ENCODE measurements at regions not wholly inside any gene's neighbourhood (a gene's known extent, or its start where the extent isn't known, plus 50 kb on each side); places are given as distances from the start of the nearest gene placed in this dataset.

DNA sequence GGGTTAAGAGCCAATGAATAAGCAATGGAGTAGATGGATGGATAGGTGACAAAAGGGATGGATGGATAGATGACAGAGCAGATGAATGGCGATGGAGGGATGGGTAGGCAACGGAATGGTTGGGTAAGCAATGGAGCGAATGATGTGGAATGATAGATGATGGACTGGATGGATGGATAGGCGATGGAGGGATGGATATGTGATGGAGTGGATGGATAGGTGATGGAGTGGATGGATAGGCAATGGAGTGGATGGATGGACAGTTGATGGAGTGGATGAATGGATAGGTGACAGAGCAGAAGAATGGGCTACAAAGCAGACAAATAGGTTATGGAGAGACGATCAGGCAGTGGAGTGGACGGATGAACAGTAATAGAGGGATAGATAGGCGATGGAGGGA lies 269.6 kb downstream of the TEX29 start:
- no peaks in the 10 kb centered on the region; the same call in 2 of the 3 replicates for H3K4me1 Mint-ChIP-seq
- H3K9me3 Mint-ChIP-seq = peaks cover 14% of the 10 kb centered on the region
- H3K9me2 ChIP-seq (ENCODE audit: insufficient read depth) = peaks cover 10% of the 10 kb centered on the region; the same call in 1 of the 2 replicates
- TF ChIP-seq ZNF331 (CRISPR knock-in tag; IDR thresholded peaks at IDR 0.05; ENCODE audit: low read depth) (no peak), ZNF114 (CRISPR knock-in tag; IDR thresholded peaks at IDR 0.05) (no peak), JUNB (IDR thresholded peaks at IDR 0.05; ENCODE audit: unreplicated experiment) (no peak), EZH2phosphoT487 (IDR thresholded peaks at IDR 0.05; ENCODE audit: unreplicated experiment) (no peak), NANOG (IDR thresholded peaks at IDR 0.05; ENCODE audit: borderline replicate concordance) (no peak), EZH2 (IDR thresholded peaks at IDR 0.05; ENCODE audit: low read depth, unreplicated experiment) (no peak), POLR2AphosphoS5 (IDR thresholded peaks at IDR 0.05; ENCODE audit: low read depth) (no peak), STAT1 (IDR thresholded peaks at IDR 0.05; ENCODE audit: unreplicated experiment) (no peak), CREB1 (CRISPR knock-in tag; IDR thresholded peaks at IDR 0.05; ENCODE audit: low read depth) (no peak)
- TF ChIP-seq, protein P1, sequence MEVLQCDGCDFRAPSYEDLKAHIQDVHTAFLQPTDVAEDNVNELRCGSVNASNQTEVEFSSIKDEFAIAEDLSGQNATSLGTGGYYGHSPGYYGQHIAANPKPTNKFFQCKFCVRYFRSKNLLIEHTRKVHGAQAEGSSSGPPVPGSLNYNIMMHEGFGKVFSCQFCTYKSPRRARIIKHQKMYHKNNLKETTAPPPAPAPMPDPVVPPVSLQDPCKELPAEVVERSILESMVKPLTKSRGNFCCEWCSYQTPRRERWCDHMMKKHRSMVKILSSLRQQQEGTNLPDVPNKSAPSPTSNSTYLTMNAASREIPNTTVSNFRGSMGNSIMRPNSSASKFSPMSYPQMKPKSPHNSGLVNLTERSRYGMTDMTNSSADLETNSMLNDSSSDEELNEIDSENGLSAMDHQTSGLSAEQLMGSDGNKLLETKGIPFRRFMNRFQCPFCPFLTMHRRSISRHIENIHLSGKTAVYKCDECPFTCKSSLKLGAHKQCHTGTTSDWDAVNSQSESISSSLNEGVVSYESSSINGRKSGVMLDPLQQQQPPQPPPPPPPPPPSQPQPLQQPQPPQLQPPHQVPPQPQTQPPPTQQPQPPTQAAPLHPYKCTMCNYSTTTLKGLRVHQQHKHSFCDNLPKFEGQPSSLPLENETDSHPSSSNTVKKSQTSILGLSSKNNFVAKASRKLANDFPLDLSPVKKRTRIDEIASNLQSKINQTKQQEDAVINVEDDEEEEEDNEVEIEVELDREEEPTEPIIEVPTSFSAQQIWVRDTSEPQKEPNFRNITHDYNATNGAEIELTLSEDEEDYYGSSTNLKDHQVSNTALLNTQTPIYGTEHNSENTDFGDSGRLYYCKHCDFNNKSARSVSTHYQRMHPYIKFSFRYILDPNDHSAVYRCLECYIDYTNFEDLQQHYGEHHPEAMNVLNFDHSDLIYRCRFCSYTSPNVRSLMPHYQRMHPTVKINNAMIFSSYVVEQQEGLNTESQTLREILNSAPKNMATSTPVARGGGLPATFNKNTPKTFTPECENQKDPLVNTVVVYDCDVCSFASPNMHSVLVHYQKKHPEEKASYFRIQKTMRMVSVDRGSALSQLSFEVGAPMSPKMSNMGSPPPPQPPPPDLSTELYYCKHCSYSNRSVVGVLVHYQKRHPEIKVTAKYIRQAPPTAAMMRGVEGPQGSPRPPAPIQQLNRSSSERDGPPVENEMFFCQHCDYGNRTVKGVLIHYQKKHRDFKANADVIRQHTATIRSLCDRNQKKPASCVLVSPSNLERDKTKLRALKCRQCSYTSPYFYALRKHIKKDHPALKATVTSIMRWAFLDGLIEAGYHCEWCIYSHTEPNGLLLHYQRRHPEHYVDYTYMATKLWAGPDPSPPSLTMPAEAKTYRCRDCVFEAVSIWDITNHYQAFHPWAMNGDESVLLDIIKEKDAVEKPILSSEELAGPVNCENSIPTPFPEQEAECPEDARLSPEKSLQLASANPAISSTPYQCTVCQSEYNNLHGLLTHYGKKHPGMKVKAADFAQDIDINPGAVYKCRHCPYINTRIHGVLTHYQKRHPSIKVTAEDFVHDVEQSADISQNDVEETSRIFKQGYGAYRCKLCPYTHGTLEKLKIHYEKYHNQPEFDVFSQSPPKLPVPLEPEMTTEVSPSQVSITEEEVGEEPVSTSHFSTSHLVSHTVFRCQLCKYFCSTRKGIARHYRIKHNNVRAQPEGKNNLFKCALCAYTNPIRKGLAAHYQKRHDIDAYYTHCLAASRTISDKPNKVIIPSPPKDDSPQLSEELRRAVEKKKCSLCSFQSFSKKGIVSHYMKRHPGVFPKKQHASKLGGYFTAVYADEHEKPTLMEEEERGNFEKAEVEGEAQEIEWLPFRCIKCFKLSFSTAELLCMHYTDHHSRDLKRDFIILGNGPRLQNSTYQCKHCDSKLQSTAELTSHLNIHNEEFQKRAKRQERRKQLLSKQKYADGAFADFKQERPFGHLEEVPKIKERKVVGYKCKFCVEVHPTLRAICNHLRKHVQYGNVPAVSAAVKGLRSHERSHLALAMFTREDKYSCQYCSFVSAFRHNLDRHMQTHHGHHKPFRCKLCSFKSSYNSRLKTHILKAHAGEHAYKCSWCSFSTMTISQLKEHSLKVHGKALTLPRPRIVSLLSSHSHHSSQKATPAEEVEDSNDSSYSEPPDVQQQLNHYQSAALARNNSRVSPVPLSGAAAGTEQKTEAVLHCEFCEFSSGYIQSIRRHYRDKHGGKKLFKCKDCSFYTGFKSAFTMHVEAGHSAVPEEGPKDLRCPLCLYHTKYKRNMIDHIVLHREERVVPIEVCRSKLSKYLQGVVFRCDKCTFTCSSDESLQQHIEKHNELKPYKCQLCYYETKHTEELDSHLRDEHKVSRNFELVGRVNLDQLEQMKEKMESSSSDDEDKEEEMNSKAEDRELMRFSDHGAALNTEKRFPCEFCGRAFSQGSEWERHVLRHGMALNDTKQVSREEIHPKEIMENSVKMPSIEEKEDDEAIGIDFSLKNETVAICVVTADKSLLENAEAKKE (CRISPR knock-in tag; IDR thresholded peaks at IDR 0.05) = no peak
- TF ChIP-seq, protein P2, sequence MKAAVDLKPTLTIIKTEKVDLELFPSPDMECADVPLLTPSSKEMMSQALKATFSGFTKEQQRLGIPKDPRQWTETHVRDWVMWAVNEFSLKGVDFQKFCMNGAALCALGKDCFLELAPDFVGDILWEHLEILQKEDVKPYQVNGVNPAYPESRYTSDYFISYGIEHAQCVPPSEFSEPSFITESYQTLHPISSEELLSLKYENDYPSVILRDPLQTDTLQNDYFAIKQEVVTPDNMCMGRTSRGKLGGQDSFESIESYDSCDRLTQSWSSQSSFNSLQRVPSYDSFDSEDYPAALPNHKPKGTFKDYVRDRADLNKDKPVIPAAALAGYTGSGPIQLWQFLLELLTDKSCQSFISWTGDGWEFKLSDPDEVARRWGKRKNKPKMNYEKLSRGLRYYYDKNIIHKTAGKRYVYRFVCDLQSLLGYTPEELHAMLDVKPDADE (IDR thresholded peaks at IDR 0.05) = no peak
- TF ChIP-seq, protein P3, sequence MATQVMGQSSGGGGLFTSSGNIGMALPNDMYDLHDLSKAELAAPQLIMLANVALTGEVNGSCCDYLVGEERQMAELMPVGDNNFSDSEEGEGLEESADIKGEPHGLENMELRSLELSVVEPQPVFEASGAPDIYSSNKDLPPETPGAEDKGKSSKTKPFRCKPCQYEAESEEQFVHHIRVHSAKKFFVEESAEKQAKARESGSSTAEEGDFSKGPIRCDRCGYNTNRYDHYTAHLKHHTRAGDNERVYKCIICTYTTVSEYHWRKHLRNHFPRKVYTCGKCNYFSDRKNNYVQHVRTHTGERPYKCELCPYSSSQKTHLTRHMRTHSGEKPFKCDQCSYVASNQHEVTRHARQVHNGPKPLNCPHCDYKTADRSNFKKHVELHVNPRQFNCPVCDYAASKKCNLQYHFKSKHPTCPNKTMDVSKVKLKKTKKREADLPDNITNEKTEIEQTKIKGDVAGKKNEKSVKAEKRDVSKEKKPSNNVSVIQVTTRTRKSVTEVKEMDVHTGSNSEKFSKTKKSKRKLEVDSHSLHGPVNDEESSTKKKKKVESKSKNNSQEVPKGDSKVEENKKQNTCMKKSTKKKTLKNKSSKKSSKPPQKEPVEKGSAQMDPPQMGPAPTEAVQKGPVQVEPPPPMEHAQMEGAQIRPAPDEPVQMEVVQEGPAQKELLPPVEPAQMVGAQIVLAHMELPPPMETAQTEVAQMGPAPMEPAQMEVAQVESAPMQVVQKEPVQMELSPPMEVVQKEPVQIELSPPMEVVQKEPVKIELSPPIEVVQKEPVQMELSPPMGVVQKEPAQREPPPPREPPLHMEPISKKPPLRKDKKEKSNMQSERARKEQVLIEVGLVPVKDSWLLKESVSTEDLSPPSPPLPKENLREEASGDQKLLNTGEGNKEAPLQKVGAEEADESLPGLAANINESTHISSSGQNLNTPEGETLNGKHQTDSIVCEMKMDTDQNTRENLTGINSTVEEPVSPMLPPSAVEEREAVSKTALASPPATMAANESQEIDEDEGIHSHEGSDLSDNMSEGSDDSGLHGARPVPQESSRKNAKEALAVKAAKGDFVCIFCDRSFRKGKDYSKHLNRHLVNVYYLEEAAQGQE (IDR thresholded peaks at IDR 0.05; ENCODE audit: unreplicated experiment) = no peak
- TF ChIP-seq, protein P4, sequence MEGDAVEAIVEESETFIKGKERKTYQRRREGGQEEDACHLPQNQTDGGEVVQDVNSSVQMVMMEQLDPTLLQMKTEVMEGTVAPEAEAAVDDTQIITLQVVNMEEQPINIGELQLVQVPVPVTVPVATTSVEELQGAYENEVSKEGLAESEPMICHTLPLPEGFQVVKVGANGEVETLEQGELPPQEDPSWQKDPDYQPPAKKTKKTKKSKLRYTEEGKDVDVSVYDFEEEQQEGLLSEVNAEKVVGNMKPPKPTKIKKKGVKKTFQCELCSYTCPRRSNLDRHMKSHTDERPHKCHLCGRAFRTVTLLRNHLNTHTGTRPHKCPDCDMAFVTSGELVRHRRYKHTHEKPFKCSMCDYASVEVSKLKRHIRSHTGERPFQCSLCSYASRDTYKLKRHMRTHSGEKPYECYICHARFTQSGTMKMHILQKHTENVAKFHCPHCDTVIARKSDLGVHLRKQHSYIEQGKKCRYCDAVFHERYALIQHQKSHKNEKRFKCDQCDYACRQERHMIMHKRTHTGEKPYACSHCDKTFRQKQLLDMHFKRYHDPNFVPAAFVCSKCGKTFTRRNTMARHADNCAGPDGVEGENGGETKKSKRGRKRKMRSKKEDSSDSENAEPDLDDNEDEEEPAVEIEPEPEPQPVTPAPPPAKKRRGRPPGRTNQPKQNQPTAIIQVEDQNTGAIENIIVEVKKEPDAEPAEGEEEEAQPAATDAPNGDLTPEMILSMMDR (conservative IDR thresholded peaks at IDR 0.05; ENCODE audit: low read depth in 2 of 2) = no peak
- DNase-seq (ENCODE audit: low spot score) (no peak), ATAC-seq (no peak)
- no peaks in the 10 kb centered on the region for H4K20me1 ChIP-seq (replicated peaks; ENCODE audit: insufficient read depth)
- H3K27me3 ChIP-seq (ENCODE audit: insufficient read depth) = no peaks in the 10 kb centered on the region
- peaks cover under 1% of the 10 kb centered on the region for H3K27me3 Mint-ChIP-seq (ENCODE audit: insufficient read depth, low read depth, poor library complexity)
- H3K27ac ChIP-seq (ENCODE audit: low read depth) = no peak overlapping the region
- H2AFZ ChIP-seq = no peak overlapping the region
- no peaks in the 10 kb centered on the region for H3K36me3 ChIP-seq (ENCODE audit: insufficient read depth)
- no peak overlapping the region for H3K4me2 ChIP-seq
- no peaks in the 10 kb centered on the region for H3F3A ChIP-seq (replicated peaks; ENCODE audit: low read depth)
- no peak overlapping the region for H3K4me3 Mint-ChIP-seq
- peaks cover 6% of the 10 kb centered on the region; the same call in 2 of the 3 replicates for H3K36me3 Mint-ChIP-seq (ENCODE audit: low read depth)
- no peaks in the 10 kb centered on the region for H3K4me1 ChIP-seq (ENCODE audit: insufficient read depth)
- no peaks in the 10 kb centered on the region for H3K79me2 ChIP-seq (replicated peaks; ENCODE audit: insufficient read depth)
- no peak overlapping the region for H3K4me3 ChIP-seq
- no peak overlapping the region for H3K27ac Mint-ChIP-seq

Measured in GM23338 (cell line).